K562 (cell line): ENCODE measurements at regions not wholly inside any gene's neighbourhood (a gene's known extent, or its start where the extent isn't known, plus 50 kb on each side); places are given as distances from the start of the nearest gene placed in this dataset.
A peak's percentile ranks its signal among the peaks of the same experiment; 100 is the strongest.

Source experiments
- ATAC-seq: fragments of 200-7000 bp; cut with Tn5 transposase; 3 replicates; pipeline ENCODE4 v1.9.1; 2020; ENCODE audit warnings: moderate library complexity
- BruUV-seq: library from RNA; stranded (reverse); fragments of 400-500 nt; replicated peaks from 2 replicates; lab custom pipeline; 2021; lab: Mats Ljungman, UMichigan
- CTCF ChIA-PET: fragments of 300-600 bp; formaldehyde crosslinking; extraction: SDS; loops from one replicate; lab custom pipeline; 2021; ENCODE audit warnings: low intra/inter-chr PET ratio; lab: Yijun Ruan, JAX
- POLR2A ChIA-PET: fragments of 300-600, 350-650 bp; sonication (Branson Sonifier 250); formaldehyde crosslinking; extraction: SDS; loops from one replicate; lab custom pipeline; 2021; ENCODE audit warnings: antibody characterized with exemption, inconsistent platforms; lab: Yijun Ruan, JAX
- DNase-seq, 4 experiments: peaks; one replicate each; pipeline versions ENCODE4 v3.0.0 to v3.0.0-alpha.2; 2011 to 2018; ENCODE audit warnings: low spot score in 3 of 4, mixed read lengths in 3 of 4; ENCODE audit errors: extremely low read depth in 1 of 4
- FAIRE-seq: peaks from 2 replicates; lab custom pipeline; 2011; peaks lifted over from hg19 to GRCh38; lab: Jason Lieb, UNC
- H2AFZ ChIP-seq: 2 replicates; pipeline ENCODE4 v1.6.0; 2011; ENCODE audit warnings: low read depth, low read length, control low read depth, inconsistent platforms
- H3K27ac ChIP-seq: fragments of 200-600 bp; 3 replicates; pipeline ENCODE4 v1.8.0; 2011; ENCODE audit warnings: low read depth, mild to moderate bottlenecking, control low read depth, inconsistent platforms, low read length, moderate library complexity, mixed read lengths; ENCODE audit errors: extremely low read depth
- H3K27me3 ChIP-seq, 2 experiments: fragments of 300-600 bp in 1 of 2; 2 replicates in 1 of 2; 3 replicates in 1 of 2; pipeline versions ENCODE4 v1.6.0 to v1.8.0; 2011; ENCODE audit warnings: inconsistent platforms in 2 of 2, low read length in 2 of 2, mild to moderate bottlenecking in 1 of 2, mixed read lengths in 1 of 2, moderate library complexity in 1 of 2; ENCODE audit not compliant: control insufficient read depth in 2 of 2, insufficient read depth in 2 of 2
- H3K36me3 ChIP-seq: fragments of 300-600 bp; 3 replicates; pipeline ENCODE4 v1.8.0; 2011; ENCODE audit warnings: mild to moderate bottlenecking, low read length, inconsistent platforms; ENCODE audit not compliant: control insufficient read depth, insufficient read depth
- H3K4me1 ChIP-seq, 2 experiments: fragments of 200-600 bp in 1 of 2; replicated peaks in 1 of 2; 2 replicates in 1 of 2; 3 replicates in 1 of 2; pipeline versions ENCODE4 v1.5.1 to v1.8.0; 2011; ENCODE audit warnings: inconsistent platforms in 2 of 2, low read length in 2 of 2, mild to moderate bottlenecking in 1 of 2, mixed read lengths in 1 of 2, moderate library complexity in 1 of 2; ENCODE audit not compliant: control insufficient read depth in 2 of 2, insufficient read depth in 2 of 2
- H3K4me2 ChIP-seq: 2 replicates; pipeline ENCODE4 v1.6.1; 2011; ENCODE audit warnings: low read length, control low read depth, inconsistent platforms, mixed read lengths; ENCODE audit not compliant: insufficient read depth
- H3K4me3 ChIP-seq: fragments of 200-600 bp; sonication (generic), shearing (Covaris generic); 2 replicates; pipeline ENCODE4 v1.5.1; 2016; ENCODE audit warnings: control low read depth, inconsistent platforms
- H3K79me2 ChIP-seq: fragments of 200-600 bp; 3 replicates; pipeline ENCODE4 v1.8.0; 2011; ENCODE audit warnings: low read length, inconsistent platforms; ENCODE audit not compliant: control insufficient read depth, insufficient read depth
- H3K9ac ChIP-seq, 2 experiments: 2 replicates each; pipeline versions ENCODE4 v1.6.0 to v1.6.1; 2011; ENCODE audit warnings: low read depth in 2 of 2, low read length in 2 of 2, control low read depth in 1 of 2, inconsistent platforms in 1 of 2, mild to moderate bottlenecking in 1 of 2, mixed read lengths in 1 of 2; ENCODE audit not compliant: insufficient read depth in 1 of 2
- H3K9me1 ChIP-seq: one replicate; pipeline ENCODE4 v1.6.0; 2011; ENCODE audit warnings: inconsistent platforms, mild to moderate bottlenecking, low read length, moderate library complexity; ENCODE audit not compliant: control insufficient read depth, insufficient read depth
- H3K9me3 ChIP-seq: replicated peaks from 2 replicates; pipeline ENCODE4 v1.5.1; 2011; ENCODE audit warnings: low read depth, low read length, inconsistent platforms; ENCODE audit not compliant: control insufficient read depth, insufficient read depth
- H4K20me1 ChIP-seq: replicated peaks from 2 replicates; pipeline ENCODE4 v1.6.1; 2011; ENCODE audit warnings: low read length, inconsistent platforms, mixed read lengths; ENCODE audit not compliant: control insufficient read depth, insufficient read depth
- DNMT1 ChIP-seq: fragments of 450-650 bp; IDR thresholded peaks from 2 replicates; pipeline ENCODE4 v1.6.1; 2016; ENCODE audit warnings: antibody characterized with exemption, mild to moderate bottlenecking
- KHSRP ChIP-seq: fragments of 450-650 bp; IDR thresholded peaks from 2 replicates; pipeline ENCODE4 v1.6.1; 2017
- PHB ChIP-seq: fragments of 250-450 bp; sonication (Bioruptor Pico); IDR thresholded peaks from 2 replicates; pipeline ENCODE4 v1.5.0; 2021
- RAD51 ChIP-seq: fragments of 450-650 bp; IDR thresholded peaks from 2 replicates; pipeline ENCODE4 v1.7.1; 2016; ENCODE audit warnings: low read depth, mild to moderate bottlenecking, borderline replicate concordance
- SUPT5H ChIP-seq: fragments of 450-650 bp; IDR thresholded peaks from 2 replicates; pipeline ENCODE4 v1.6.1; 2016
- TARDBP ChIP-seq: fragments of 450-650 bp; IDR thresholded peaks from 2 replicates; pipeline ENCODE4 v1.6.1; 2016
- ZNF41 ChIP-seq: fragments of 250-450 bp; sonication (Bioruptor Pico); conservative IDR thresholded peaks from 2 replicates; pipeline ENCODE4 v1.4.0; 2020; ENCODE audit warnings: mild to moderate bottlenecking
- ZNF589 ChIP-seq: fragments of 200-800 bp; sonication (Bioruptor generic); IDR thresholded peaks from 2 replicates; pipeline ENCODE4 v1.6.1; 2016; ENCODE audit warnings: low read depth, missing genetic modification characterization, missing compliant biosample characterization
- ZNF644 ChIP-seq: fragments of 200-800 bp; sonication (Bioruptor generic); IDR thresholded peaks from 2 replicates; pipeline ENCODE4 v1.6.1; 2016; ENCODE audit warnings: low read depth, missing genetic modification characterization, missing compliant biosample characterization
- ZNF76 ChIP-seq: fragments of 250-450 bp; sonication (Bioruptor Pico); IDR thresholded peaks from 2 replicates; pipeline ENCODE4 v1.4.0; 2020; ENCODE audit warnings: mild to moderate bottlenecking, moderate library complexity, borderline replicate concordance
- WGBS: fragments of 100-300 bp; shearing (Covaris generic); methylation state at CpG from one replicate; pipeline ENCODE4 v1.1.6; 2016; ENCODE audit warnings: low coverage, mixed read lengths; ENCODE audit not compliant: insufficient coverage; ENCODE audit errors: missing lambda C conversion rate; 5-methylcytosine and 5-hydroxymethylcytosine counted together
- in situ Hi-C: fragments of 300-500 bp; cut with MboI; formaldehyde crosslinking; loops from 4 replicates; pipeline ENCODE4 v1.15.0; 2018; ENCODE audit warnings: inconsistent platforms, mixed read lengths
- intact Hi-C: fragments of 100-400 bp; cut with micrococcal nuclease; formaldehyde crosslinking; loops from 2 replicates; pipeline ENCODE4 v1.14.2; 2022
- TF ChIP-seq, protein P1 (sequence below): fragments of 450-650 bp; IDR thresholded peaks from 2 replicates; pipeline ENCODE4 v1.6.1; 2017; ENCODE audit warnings: mild to moderate bottlenecking, moderate library complexity
- TF ChIP-seq, protein P2 (sequence below): IDR thresholded peaks from 2 replicates; pipeline ENCODE4 v1.6.1; 2012; ENCODE audit warnings: low read depth, low read length, improper control_type of control experiment, borderline replicate concordance
- TF ChIP-seq, protein P3 (sequence below): fragments of 250-450 bp; sonication (Bioruptor Pico); IDR thresholded peaks from 2 replicates; pipeline ENCODE4 v1.5.0; 2021; ENCODE audit warnings: mild to moderate bottlenecking, moderate library complexity
- TF ChIP-seq, protein P4 (sequence below): fragments of 450-650 bp; IDR thresholded peaks from 2 replicates; pipeline ENCODE4 v1.6.1; 2017; ENCODE audit warnings: antibody characterized with exemption
- TF ChIP-seq, protein P5 (sequence below): fragments of 450-650 bp; formaldehyde crosslinking; IDR thresholded peaks from 2 replicates; pipeline ENCODE4 v1.4.0; 2022; ENCODE audit warnings: missing genetic modification characterization

DNA sequence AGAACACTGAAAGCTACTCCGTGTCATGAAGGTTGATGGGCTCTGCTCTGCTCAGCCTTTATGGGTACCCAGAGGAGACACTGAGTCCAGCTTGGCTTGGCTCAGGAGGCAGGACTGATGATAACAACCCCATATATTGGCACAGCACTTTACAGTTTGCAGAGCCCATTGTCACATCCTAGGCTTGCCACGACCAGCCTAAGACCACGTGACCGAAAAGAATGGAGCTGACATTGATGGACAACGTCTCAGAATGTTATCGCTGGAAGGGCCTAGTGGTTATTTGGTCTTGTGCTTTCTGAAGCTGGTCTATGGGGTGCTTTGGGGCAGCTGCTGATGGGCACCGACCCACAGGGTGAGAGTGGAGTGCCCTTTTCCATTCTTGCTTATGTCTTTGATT is 72.9 kb upstream of the RUNX3 start:
- 16% methylated on average over 7 of the region's 7 CpGs for WGBS
- intact Hi-C loops: no loop called here
- POLR2A ChIA-PET: interaction anchor here (0.6 to 1.3 kb wide), 6 partner anchors 8 to 652 kb away, joined by 3 to 4 read pairs (median 3); no protein-coding TSS in a partner anchor
- TF ChIP-seq ZNF76: no peak
- TF ChIP-seq ZNF589 (CRISPR knock-in tag): no peak
- TF ChIP-seq, protein P1, sequence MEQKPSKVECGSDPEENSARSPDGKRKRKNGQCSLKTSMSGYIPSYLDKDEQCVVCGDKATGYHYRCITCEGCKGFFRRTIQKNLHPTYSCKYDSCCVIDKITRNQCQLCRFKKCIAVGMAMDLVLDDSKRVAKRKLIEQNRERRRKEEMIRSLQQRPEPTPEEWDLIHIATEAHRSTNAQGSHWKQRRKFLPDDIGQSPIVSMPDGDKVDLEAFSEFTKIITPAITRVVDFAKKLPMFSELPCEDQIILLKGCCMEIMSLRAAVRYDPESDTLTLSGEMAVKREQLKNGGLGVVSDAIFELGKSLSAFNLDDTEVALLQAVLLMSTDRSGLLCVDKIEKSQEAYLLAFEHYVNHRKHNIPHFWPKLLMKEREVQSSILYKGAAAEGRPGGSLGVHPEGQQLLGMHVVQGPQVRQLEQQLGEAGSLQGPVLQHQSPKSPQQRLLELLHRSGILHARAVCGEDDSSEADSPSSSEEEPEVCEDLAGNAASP: no peak
- TF ChIP-seq, protein P2, sequence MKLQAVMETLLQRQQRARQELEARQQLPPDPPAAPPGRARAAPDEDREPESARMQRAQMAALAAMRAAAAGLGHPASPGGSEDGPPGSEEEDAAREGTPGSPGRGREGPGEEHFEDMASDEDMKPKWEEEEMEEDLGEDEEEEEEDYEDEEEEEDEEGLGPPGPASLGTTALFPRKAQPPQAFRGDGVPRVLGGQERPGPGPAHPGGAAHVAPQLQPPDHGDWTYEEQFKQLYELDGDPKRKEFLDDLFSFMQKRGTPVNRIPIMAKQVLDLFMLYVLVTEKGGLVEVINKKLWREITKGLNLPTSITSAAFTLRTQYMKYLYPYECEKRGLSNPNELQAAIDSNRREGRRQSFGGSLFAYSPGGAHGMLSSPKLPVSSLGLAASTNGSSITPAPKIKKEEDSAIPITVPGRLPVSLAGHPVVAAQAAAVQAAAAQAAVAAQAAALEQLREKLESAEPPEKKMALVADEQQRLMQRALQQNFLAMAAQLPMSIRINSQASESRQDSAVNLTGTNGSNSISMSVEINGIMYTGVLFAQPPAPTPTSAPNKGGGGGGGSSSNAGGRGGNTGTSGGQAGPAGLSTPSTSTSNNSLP: no peak
- no peak for TF ChIP-seq TARDBP
- no peak for TF ChIP-seq SUPT5H
- TF ChIP-seq ZNF41 (CRISPR knock-in tag): no peak
- TF ChIP-seq KHSRP: no peak
- TF ChIP-seq, protein P3, sequence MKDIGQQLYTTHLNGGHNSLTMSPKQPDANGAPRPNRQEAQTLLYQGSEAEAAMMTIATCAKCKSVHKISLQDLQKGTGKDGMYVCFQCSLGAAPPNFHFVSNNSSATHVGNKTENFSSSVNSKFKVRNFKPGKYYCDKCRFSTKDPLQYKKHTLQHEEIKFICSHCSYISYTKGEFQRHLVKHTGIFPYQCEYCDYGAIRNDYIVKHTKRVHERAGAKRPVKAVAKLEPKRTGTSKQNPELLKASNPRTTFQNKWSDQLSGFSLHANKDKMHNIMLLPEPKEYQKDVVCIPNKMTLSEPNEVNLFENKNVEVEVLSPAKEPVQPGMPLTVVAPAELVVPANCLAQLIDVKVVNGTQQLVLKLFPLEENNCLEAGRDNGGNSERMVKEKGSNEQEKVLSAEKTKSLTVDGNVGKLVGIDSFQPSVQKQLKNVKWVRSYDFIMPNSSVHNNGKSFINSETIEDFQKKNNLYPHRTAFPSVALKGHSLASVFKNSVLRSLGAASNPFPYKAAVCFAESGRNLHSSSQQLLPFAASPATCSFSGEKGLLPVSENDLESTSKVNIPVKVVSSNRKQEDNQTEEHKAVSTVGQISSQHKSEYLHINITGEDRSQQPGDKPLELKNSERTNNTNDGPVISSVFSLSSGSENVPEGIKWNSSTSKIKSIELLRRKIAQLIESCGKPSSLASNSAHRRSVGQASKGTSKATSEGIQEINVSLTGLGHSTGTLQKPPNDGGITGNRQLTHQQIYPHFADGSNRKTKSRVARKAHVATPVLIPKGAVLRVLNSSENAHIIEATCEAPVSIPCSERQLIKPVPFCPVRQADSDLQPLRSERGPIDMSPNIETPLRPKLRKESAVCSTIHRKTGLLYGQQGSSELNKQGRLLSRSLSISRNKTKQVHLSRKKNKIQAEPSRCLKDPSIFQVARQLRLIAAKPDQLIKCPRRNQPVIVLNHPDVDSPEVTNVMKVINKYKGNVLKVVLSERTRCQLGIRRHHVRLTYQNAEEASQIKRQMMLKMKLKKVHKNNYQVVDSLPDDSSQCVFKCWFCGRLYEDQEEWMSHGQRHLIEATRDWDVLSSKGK: no peak
- no peak for TF ChIP-seq PHB (CRISPR knock-in tag)
- TF ChIP-seq, protein P4, sequence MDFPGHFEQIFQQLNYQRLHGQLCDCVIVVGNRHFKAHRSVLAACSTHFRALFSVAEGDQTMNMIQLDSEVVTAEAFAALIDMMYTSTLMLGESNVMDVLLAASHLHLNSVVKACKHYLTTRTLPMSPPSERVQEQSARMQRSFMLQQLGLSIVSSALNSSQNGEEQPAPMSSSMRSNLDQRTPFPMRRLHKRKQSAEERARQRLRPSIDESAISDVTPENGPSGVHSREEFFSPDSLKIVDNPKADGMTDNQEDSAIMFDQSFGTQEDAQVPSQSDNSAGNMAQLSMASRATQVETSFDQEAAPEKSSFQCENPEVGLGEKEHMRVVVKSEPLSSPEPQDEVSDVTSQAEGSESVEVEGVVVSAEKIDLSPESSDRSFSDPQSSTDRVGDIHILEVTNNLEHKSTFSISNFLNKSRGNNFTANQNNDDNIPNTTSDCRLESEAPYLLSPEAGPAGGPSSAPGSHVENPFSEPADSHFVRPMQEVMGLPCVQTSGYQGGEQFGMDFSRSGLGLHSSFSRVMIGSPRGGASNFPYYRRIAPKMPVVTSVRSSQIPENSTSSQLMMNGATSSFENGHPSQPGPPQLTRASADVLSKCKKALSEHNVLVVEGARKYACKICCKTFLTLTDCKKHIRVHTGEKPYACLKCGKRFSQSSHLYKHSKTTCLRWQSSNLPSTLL: no peak
- TF ChIP-seq RAD51: peak; percentile 77
- TF ChIP-seq, protein P5, sequence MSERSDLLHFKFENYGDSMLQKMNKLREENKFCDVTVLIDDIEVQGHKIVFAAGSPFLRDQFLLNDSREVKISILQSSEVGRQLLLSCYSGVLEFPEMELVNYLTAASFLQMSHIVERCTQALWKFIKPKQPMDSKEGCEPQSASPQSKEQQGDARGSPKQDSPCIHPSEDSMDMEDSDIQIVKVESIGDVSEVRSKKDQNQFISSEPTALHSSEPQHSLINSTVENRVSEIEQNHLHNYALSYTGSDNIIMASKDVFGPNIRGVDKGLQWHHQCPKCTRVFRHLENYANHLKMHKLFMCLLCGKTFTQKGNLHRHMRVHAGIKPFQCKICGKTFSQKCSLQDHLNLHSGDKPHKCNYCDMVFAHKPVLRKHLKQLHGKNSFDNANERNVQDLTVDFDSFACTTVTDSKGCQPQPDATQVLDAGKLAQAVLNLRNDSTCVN: no peak
- TF ChIP-seq DNMT1: no peak
- no peak for TF ChIP-seq ZNF644 (tag)

More for the DNA sequence above, 72.9 kb upstream of the RUNX3 start:
- no peaks in the 10 kb centered on the region for H3K79me2 ChIP-seq
- H3K27ac ChIP-seq: no peak overlapping the region
- FAIRE-seq (peak; percentile 19), DNase-seq (no peak), ATAC-seq (no peak)
- no peaks in the 10 kb centered on the region for H3K9me1 ChIP-seq
- no peaks in the 10 kb centered on the region for H3K9me3 ChIP-seq
- no peaks in the 10 kb centered on the region for H3K4me1 ChIP-seq
- no peak overlapping the region for H3K4me2 ChIP-seq
- H2AFZ ChIP-seq: no peak overlapping the region
- no peak overlapping the region for H3K4me3 ChIP-seq
- CTCF ChIA-PET: no interaction called here
- BruUV-seq: no TSS peak
- peaks cover 4% of the 10 kb centered on the region; the same call in 1 of the 2 replicates for H4K20me1 ChIP-seq
- no peaks in the 10 kb centered on the region for H3K36me3 ChIP-seq
- in situ Hi-C loops: no loop called here
- no peak overlapping the region for H3K9ac ChIP-seq
- H3K27me3 ChIP-seq: peaks cover 39 to 63% of the 10 kb centered on the region in 2 experiments
